B cell (primary cell): ENCODE measurements at regions not wholly inside any gene's neighbourhood (a gene's known extent, or its start where the extent isn't known, plus 50 kb on each side); places are given as distances from the start of the nearest gene placed in this dataset.

ENCODE experiments used
- CTCF ChIP-seq: fragments of 200-600 bp; IDR thresholded peaks from one replicate; pipeline ENCODE4 v1.8.0; 2022; ENCODE audit warnings: antibody characterized with exemption, mild to moderate bottlenecking
- EZH2 ChIP-seq: IDR thresholded peaks from 2 replicates; pipeline ENCODE4 v1.6.1; 2012; ENCODE audit warnings: borderline replicate concordance, low read depth, mild to moderate bottlenecking, moderate library complexity, low read length; ENCODE audit not compliant: insufficient read depth, poor library complexity, severe bottlenecking

DNA sequence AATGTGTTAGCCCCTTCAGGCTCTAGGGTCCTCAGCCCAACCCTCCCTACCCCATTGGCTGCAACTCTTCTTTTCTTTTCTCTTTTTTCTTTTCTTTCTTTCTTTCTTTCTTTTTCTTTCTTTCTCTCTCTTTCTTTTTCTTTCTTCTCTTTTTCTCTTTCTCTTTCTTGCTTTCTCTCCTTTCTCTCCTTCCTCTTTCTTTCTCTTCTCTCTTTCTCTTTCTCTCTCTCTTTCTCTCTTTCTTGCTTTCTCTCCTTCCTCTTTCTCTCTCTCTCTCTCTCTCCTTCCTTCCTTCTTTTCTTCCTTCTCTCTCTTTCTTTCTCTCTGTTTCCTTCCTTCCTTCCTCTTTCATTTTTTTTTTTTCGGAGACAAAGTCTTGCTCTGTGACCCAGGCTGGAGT, 458.9 kb downstream of the TYW1 start:
- TF ChIP-seq EZH2 (no peak), CTCF (no peak)
